MM.1S (cell line): ENCODE measurements at regions not wholly inside any gene's neighbourhood (a gene's known extent, or its start where the extent isn't known, plus 50 kb on each side); places are given as distances from the start of the nearest gene placed in this dataset.

Experiments
- DNase-seq: peaks from one replicate; pipeline ENCODE4 v3.0.0-alpha.2; 2015
- H2AFZ ChIP-seq: fragments of 300-600 bp; sonication (generic); 2 replicates; pipeline ENCODE4 v1.6.0; 2016; ENCODE audit warnings: antibody characterized with exemption, low read length
- H3F3A ChIP-seq: fragments of 300-600 bp; sonication (generic); 2 replicates; pipeline ENCODE4 v1.6.1; 2016; ENCODE audit warnings: mild to moderate bottlenecking, antibody characterized with exemption, low read length, moderate library complexity, mixed read lengths; ENCODE audit not compliant: insufficient read depth
- H3K27ac ChIP-seq: fragments of 300-600 bp; sonication (generic); 2 replicates; pipeline ENCODE4 v1.5.1; 2016; ENCODE audit warnings: mild to moderate bottlenecking, low read length
- H3K27me3 ChIP-seq: fragments of 300-600 bp; sonication (generic); replicated peaks from 2 replicates; pipeline ENCODE4 v1.6.0; 2016; ENCODE audit warnings: low read length; ENCODE audit not compliant: insufficient read depth
- H3K36me3 ChIP-seq: fragments of 300-600 bp; sonication (generic); replicated peaks from 2 replicates; pipeline ENCODE4 v1.6.1; 2016; ENCODE audit warnings: mild to moderate bottlenecking, low read length, mixed read lengths; ENCODE audit not compliant: insufficient read depth
- H3K4me1 ChIP-seq: fragments of 300-600 bp; sonication (generic); 2 replicates; pipeline ENCODE4 v1.6.1; 2016; ENCODE audit warnings: low read length, mixed read lengths
- H3K4me2 ChIP-seq: fragments of 300-600 bp; sonication (generic); 2 replicates; pipeline ENCODE4 v1.6.0; 2016; ENCODE audit warnings: low read depth, low read length
- H3K4me3 ChIP-seq: fragments of 300-600 bp; sonication (generic); 2 replicates; pipeline ENCODE4 v1.5.1; 2016; ENCODE audit warnings: low read length, mixed read lengths
- H3K79me2 ChIP-seq: fragments of 300-600 bp; sonication (generic); 2 replicates; pipeline ENCODE4 v1.6.1; 2016; ENCODE audit warnings: mixed run types, low read length, mixed read lengths
- H3K9ac ChIP-seq: fragments of 300-600 bp; sonication (generic); 2 replicates; pipeline ENCODE4 v1.6.1; 2016; ENCODE audit warnings: low read length, mixed read lengths
- H3K9me2 ChIP-seq: fragments of 300-600 bp; sonication (generic); replicated peaks from 2 replicates; pipeline ENCODE4 v1.6.1; 2016; ENCODE audit warnings: mild to moderate bottlenecking, low read length, mixed read lengths; ENCODE audit not compliant: insufficient read depth
- H3K9me3 ChIP-seq: fragments of 300-600 bp; sonication (generic); replicated peaks from 2 replicates; pipeline ENCODE4 v1.6.1; 2016; ENCODE audit warnings: mild to moderate bottlenecking, low read length, mixed read lengths; ENCODE audit not compliant: insufficient read depth
- H4K20me1 ChIP-seq: fragments of 300-600 bp; sonication (generic); 2 replicates; pipeline ENCODE4 v1.6.1; 2016; ENCODE audit warnings: mild to moderate bottlenecking, low read length, moderate library complexity, mixed read lengths; ENCODE audit not compliant: insufficient read depth
- EZH2 ChIP-seq: fragments of 300-600 bp; sonication (generic); optimal IDR thresholded peaks from 2 replicates; pipeline ENCODE3; 2017; ENCODE audit warnings: low read depth, mild to moderate bottlenecking, antibody characterized with exemption, low read length, mixed read lengths
- EZH2phosphoT487 ChIP-seq: fragments of 300-600 bp; sonication (generic); IDR thresholded peaks from 2 replicates; pipeline ENCODE4 v1.6.1; 2018; ENCODE audit warnings: antibody characterized with exemption, low read length
- TF ChIP-seq, protein P1 (sequence below): fragments of 300-600 bp; sonication (generic); IDR thresholded peaks from 2 replicates; pipeline ENCODE4 v1.5.1; 2016; ENCODE audit warnings: antibody characterized with exemption, low read length, mixed read lengths

DNA sequence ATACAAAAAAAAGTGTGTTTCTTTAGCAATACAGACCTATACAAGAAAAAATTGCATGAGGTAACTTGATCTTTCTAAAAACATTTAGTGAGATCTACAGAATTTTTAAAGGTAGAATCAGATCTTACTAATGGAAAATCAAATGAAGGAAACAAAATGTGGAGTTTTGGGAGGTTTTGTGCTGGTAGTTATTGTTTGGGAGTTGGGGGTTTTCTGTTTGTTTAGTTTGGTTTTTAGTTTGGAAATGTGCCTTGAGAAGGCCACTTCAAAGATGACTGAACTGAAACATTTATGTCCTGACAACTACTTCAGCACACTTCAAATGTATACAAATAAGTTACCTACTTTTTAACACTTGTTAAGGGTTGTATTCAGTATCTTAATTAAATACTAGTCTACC lies 280.1 kb downstream of the NR2F1-AS1 start:
- no peaks in the 10 kb centered on the region for H4K20me1 ChIP-seq
- H3K9ac ChIP-seq = no peak overlapping the region
- DNase-seq = no peak
- TF ChIP-seq, protein P1, sequence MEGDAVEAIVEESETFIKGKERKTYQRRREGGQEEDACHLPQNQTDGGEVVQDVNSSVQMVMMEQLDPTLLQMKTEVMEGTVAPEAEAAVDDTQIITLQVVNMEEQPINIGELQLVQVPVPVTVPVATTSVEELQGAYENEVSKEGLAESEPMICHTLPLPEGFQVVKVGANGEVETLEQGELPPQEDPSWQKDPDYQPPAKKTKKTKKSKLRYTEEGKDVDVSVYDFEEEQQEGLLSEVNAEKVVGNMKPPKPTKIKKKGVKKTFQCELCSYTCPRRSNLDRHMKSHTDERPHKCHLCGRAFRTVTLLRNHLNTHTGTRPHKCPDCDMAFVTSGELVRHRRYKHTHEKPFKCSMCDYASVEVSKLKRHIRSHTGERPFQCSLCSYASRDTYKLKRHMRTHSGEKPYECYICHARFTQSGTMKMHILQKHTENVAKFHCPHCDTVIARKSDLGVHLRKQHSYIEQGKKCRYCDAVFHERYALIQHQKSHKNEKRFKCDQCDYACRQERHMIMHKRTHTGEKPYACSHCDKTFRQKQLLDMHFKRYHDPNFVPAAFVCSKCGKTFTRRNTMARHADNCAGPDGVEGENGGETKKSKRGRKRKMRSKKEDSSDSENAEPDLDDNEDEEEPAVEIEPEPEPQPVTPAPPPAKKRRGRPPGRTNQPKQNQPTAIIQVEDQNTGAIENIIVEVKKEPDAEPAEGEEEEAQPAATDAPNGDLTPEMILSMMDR = no peak
- TF ChIP-seq EZH2phosphoT487 = no peak
- no peak for TF ChIP-seq EZH2
- H3K36me3 ChIP-seq = no peaks in the 10 kb centered on the region
- no peaks in the 10 kb centered on the region for H3K9me3 ChIP-seq
- no peaks in the 10 kb centered on the region for H3K9me2 ChIP-seq
- no peak overlapping the region for H3K4me3 ChIP-seq
- no peak overlapping the region for H3K4me2 ChIP-seq
- H3K79me2 ChIP-seq = no peaks in the 10 kb centered on the region
- no peaks in the 10 kb centered on the region for H3K4me1 ChIP-seq
- H3F3A ChIP-seq = no peaks in the 10 kb centered on the region
- H2AFZ ChIP-seq = no peak overlapping the region
- H3K27me3 ChIP-seq = no peaks in the 10 kb centered on the region
- H3K27ac ChIP-seq = no peak overlapping the region

DNA sequence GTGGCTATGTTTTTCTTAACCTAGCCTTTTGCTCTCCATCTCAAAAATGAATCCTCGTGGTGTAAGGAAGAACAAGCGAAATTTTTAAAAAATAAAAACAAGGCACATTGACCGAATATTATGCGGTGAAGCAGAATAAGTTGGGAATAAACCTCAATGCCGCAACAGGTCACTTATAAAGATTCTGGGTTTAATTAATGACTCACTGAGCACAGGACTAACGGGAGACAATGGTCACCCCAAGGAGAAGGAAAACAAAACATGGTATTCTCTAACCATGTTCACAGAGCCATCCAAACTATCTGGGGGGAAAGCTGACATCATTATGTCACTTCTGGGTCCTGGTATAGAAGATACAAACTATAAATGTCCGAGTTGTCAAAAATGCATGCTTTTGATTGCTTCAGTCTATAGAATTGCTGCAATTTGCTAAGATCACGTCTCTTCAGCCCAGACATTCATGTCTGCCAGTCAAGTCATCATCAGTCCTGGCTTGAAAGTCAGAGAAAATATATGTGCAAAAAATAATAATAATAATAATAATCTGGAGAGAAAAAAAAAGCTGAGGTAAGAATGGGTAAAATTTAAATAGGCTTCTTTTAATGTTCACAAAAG lies 280.6 kb downstream of the NR2F1-AS1 start:
- Histone ChIP-seq H3K9ac (no peak overlapping the region), H3K4me1 (no peaks in the 10 kb centered on the region), H3F3A (no peaks in the 10 kb centered on the region), H3K4me2 (no peak overlapping the region), H3K27me3 (no peaks in the 10 kb centered on the region), H3K79me2 (no peaks in the 10 kb centered on the region), H3K9me2 (no peaks in the 10 kb centered on the region), H3K4me3 (no peak overlapping the region), H3K36me3 (no peaks in the 10 kb centered on the region), H3K9me3 (no peaks in the 10 kb centered on the region), H2AFZ (no peak overlapping the region), H4K20me1 (no peaks in the 10 kb centered on the region), H3K27ac (no peak overlapping the region)
- no peak for DNase-seq
- TF ChIP-seq, protein P1 = no peak
- no peak for TF ChIP-seq EZH2
- TF ChIP-seq EZH2phosphoT487 = no peak

DNA sequence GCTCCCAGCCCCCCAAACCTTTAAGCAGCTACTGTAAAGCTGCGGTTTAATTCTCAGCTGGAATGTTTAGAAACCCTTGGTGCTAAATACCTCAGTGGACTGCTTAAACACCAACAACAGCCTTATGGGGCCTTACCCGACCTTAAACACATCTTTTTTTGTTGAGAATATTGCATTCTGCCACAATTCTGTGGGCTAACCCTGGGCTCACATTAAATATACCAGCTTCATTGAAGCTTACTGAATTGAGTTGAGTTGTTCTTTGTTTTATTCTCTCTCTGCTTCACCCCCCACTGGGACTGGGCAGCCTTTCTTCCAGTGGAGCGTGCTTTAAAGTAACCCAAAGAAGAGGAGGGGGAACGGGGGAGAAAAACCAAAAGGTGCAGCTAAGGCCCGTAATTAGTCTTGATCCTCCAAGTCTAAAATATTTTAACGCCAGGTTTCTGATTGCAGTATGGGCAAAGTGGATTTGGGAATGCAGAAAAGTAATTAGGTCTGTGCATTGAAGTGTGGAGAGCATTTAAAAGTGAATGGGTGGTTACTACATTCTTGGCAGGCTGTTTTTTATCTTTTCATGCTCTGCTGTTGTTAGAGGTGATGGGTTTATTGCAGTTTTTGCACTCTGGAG lies 281.2 kb downstream of the NR2F1-AS1 start:
- Histone ChIP-seq H4K20me1 (no peaks in the 10 kb centered on the region), H3K9ac (no peak overlapping the region), H3K79me2 (no peaks in the 10 kb centered on the region), H3K27me3 (no peaks in the 10 kb centered on the region), H3K4me1 (no peaks in the 10 kb centered on the region), H3K36me3 (no peaks in the 10 kb centered on the region), H3K9me3 (no peaks in the 10 kb centered on the region), H3K4me3 (no peak overlapping the region), H3F3A (no peaks in the 10 kb centered on the region), H3K4me2 (no peak overlapping the region), H2AFZ (no peak overlapping the region), H3K9me2 (no peaks in the 10 kb centered on the region), H3K27ac (no peak overlapping the region)
- DNase-seq = no peak
- TF ChIP-seq EZH2 = no peak
- TF ChIP-seq EZH2phosphoT487 = no peak
- TF ChIP-seq, protein P1 = no peak
